PFSK-1 (cell line): ENCODE measurements at regions not wholly inside any gene's neighbourhood (a gene's known extent, or its start where the extent isn't known, plus 50 kb on each side); places are given as distances from the start of the nearest gene placed in this dataset.

Source experiments
- FOXP2 ChIP-seq: optimal IDR thresholded peaks from 2 replicates; pipeline ENCODE3; 2011; ENCODE audit warnings: borderline replicate concordance, control low read depth, inconsistent platforms; ENCODE audit not compliant: insufficient read depth; ENCODE audit errors: extremely low read length, extremely low read depth
- POLR2AphosphoS5 ChIP-seq: IDR thresholded peaks from 2 replicates; pipeline ENCODE4 v1.6.1; 2012; ENCODE audit warnings: low read depth, mild to moderate bottlenecking, control low read depth, low read length, moderate library complexity
- REST ChIP-seq, 2 experiments: IDR thresholded peaks; 2 replicates each; pipeline versions ENCODE4 v1.6.1 to v1.8.0; 2011 to 2012; ENCODE audit warnings: low read depth in 2 of 2, low read length in 2 of 2, control low read depth in 1 of 2, inconsistent platforms in 1 of 2, mild to moderate bottlenecking in 1 of 2, moderate library complexity in 1 of 2; ENCODE audit not compliant: insufficient read depth in 1 of 2
- SIN3A ChIP-seq: IDR thresholded peaks from 2 replicates; pipeline ENCODE4 v1.6.1; 2012; ENCODE audit warnings: mild to moderate bottlenecking, low read length, moderate library complexity, borderline replicate concordance; ENCODE audit not compliant: insufficient read depth

GRCh38 chr7:155948423-155948822 lies 136.2 kb upstream of the SHH start:
- TF ChIP-seq REST (IDR thresholded peaks at IDR 0.05; ENCODE audit: insufficient read depth in 1 of 2, low read depth in 2 of 2, low read length in 2 of 2) = no peak
- TF ChIP-seq SIN3A = no peak
- no peak for TF ChIP-seq FOXP2
- no peak for TF ChIP-seq POLR2AphosphoS5
